Smooth muscle cell (in vitro differentiated cells): ENCODE measurements at regions not wholly inside any gene's neighbourhood (a gene's known extent, or its start where the extent isn't known, plus 50 kb on each side); places are given as distances from the start of the nearest gene placed in this dataset.

Experiments used
- DNase-seq: peaks from one replicate; lab custom pipeline; 2025; ENCODE audit not compliant: unreplicated experiment; lab: John Stamatoyannopoulos, UW
- H2AFZ ChIP-seq: fragments of 200-600 bp; sonication (generic); 2 replicates; pipeline ENCODE4 v1.6.0; 2016; ENCODE audit warnings: antibody characterized with exemption, low read depth, mild to moderate bottlenecking
- H3F3A ChIP-seq: fragments of 200-600 bp; sonication (generic); 2 replicates; pipeline ENCODE4 v1.6.0; 2017; ENCODE audit warnings: antibody characterized with exemption, low read depth
- H3K27ac ChIP-seq: fragments of 200-600 bp; sonication (generic); 2 replicates; pipeline ENCODE4 v1.5.1; 2016; ENCODE audit warnings: low read depth, mild to moderate bottlenecking
- H3K27me3 ChIP-seq: fragments of 200-600 bp; sonication (generic); 2 replicates; pipeline ENCODE4 v1.6.1; 2016; ENCODE audit warnings: low read depth, mild to moderate bottlenecking
- H3K36me3 ChIP-seq: fragments of 200-600 bp; sonication (generic); 2 replicates; pipeline ENCODE4 v1.5.1; 2016; ENCODE audit warnings: low read depth
- H3K4me1 ChIP-seq: fragments of 200-600 bp; sonication (generic); 2 replicates; pipeline ENCODE4 v1.5.1; 2016; ENCODE audit warnings: low read depth
- H3K4me2 ChIP-seq: fragments of 200-600 bp; sonication (generic); 2 replicates; pipeline ENCODE4 v1.6.0; 2016; ENCODE audit warnings: mild to moderate bottlenecking
- H3K4me3 ChIP-seq: fragments of 200-600 bp; sonication (generic); 2 replicates; pipeline ENCODE4 v1.5.1; 2016; ENCODE audit warnings: mild to moderate bottlenecking
- H3K79me2 ChIP-seq: fragments of 200-600 bp; sonication (generic); 2 replicates; pipeline ENCODE4 v1.6.0; 2016; ENCODE audit warnings: low read depth, mild to moderate bottlenecking
- H3K9ac ChIP-seq: fragments of 200-600 bp; sonication (generic); 2 replicates; pipeline ENCODE4 v1.6.0; 2016; ENCODE audit warnings: low read depth
- H3K9me3 ChIP-seq: fragments of 200-600 bp; sonication (generic); replicated peaks from 2 replicates; pipeline ENCODE4 v1.5.1; 2016; ENCODE audit warnings: low read depth
- H4K20me1 ChIP-seq: fragments of 200-600 bp; sonication (generic); 2 replicates; pipeline ENCODE4 v1.6.0; 2016; ENCODE audit warnings: low read depth
- CTCF ChIP-seq: fragments of 200-600 bp; sonication (generic); IDR thresholded peaks from 2 replicates; pipeline ENCODE4 v1.5.1; 2017; ENCODE audit warnings: borderline replicate concordance, mild to moderate bottlenecking, antibody characterized with exemption; ENCODE audit not compliant: insufficient read depth, poor library complexity, severe bottlenecking
- WGBS: methylation state at CpG from one replicate; pipeline ENCODE4 v1.1.7; 2016; ENCODE audit warnings: low lambda C conversion rate; 5-methylcytosine and 5-hydroxymethylcytosine counted together

DNA sequence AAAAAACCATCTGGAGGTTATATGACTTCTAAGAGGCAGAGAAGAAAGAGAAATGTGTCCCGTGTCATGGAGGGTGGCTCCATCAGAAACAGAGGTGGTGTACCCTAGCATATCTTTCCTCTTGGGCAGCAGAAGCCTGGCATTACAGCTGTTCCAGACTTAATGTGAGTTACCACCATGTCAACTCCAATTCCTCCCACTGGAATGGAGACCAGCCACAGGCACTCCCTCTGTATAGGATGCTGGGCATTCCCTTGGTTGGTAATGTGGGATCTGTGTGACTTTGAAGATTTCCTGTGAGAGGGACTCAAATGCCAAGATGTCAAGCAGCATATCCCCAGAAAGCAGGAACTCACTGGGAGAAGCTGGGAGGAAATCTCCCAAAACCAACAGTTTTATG lies 77.1 kb upstream of the COG2 start:
- H3K27me3 ChIP-seq, result peaks cover 24% of the 10 kb centered on the region
- 88% methylated on average over 1 of the region's 1 CpG for WGBS
- no peak for TF ChIP-seq CTCF
- H3K4me2 ChIP-seq, result no peak overlapping the region
- no peak overlapping the region for H2AFZ ChIP-seq
- H3K4me3 ChIP-seq, result no peak overlapping the region
- H3K9me3 ChIP-seq, result no peaks in the 10 kb centered on the region
- no peaks in the 10 kb centered on the region for H4K20me1 ChIP-seq
- no peaks in the 10 kb centered on the region for H3K79me2 ChIP-seq
- no peak for DNase-seq
- no peaks in the 10 kb centered on the region for H3F3A ChIP-seq
- H3K4me1 ChIP-seq, result peaks cover 6% of the 10 kb centered on the region
- no peaks in the 10 kb centered on the region for H3K36me3 ChIP-seq
- no peak overlapping the region for H3K9ac ChIP-seq
- no peak overlapping the region for H3K27ac ChIP-seq

GRCh38 chr1:230563591-230563990 lies 78.7 kb upstream of the COG2 start:
- TF ChIP-seq CTCF, result no peak
- DNase-seq, result no peak

GRCh38 chr1:230561570-230561969 lies 80.7 kb upstream of the COG2 start:
- H3K4me1 ChIP-seq, result peaks cover 6% of the 10 kb centered on the region
- H3K4me3 ChIP-seq, result no peak overlapping the region
- no peak for TF ChIP-seq CTCF
- DNase-seq, result no peak
- no peaks in the 10 kb centered on the region for H3K9me3 ChIP-seq
- H4K20me1 ChIP-seq, result no peaks in the 10 kb centered on the region
- WGBS, result 94% methylated on average over 4 of the region's 4 CpGs
- no peak overlapping the region for H3K27ac ChIP-seq
- no peak overlapping the region for H3K9ac ChIP-seq
- no peaks in the 10 kb centered on the region for H3K36me3 ChIP-seq
- H3K4me2 ChIP-seq, result no peak overlapping the region
- H3F3A ChIP-seq, result no peaks in the 10 kb centered on the region
- H3K79me2 ChIP-seq, result no peaks in the 10 kb centered on the region
- no peak overlapping the region for H2AFZ ChIP-seq
- H3K27me3 ChIP-seq, result peaks cover 26% of the 10 kb centered on the region

More at GRCh38 chr1:230563591-230563990, 78.7 kb upstream of the COG2 start:
- H3K79me2 ChIP-seq, result no peaks in the 10 kb centered on the region
- no peak overlapping the region for H3K4me2 ChIP-seq
- H3F3A ChIP-seq, result no peaks in the 10 kb centered on the region
- WGBS, result 91% methylated on average over 7 of the region's 7 CpGs
- H3K36me3 ChIP-seq, result no peaks in the 10 kb centered on the region
- H3K9ac ChIP-seq, result no peak overlapping the region
- no peak overlapping the region for H3K4me3 ChIP-seq
- H3K4me1 ChIP-seq, result peaks cover 6% of the 10 kb centered on the region
- peaks cover 26% of the 10 kb centered on the region for H3K27me3 ChIP-seq
- H3K27ac ChIP-seq, result no peak overlapping the region
- no peak overlapping the region for H2AFZ ChIP-seq
- H3K9me3 ChIP-seq, result no peaks in the 10 kb centered on the region
- H4K20me1 ChIP-seq, result no peaks in the 10 kb centered on the region

- H4K20me1 ChIP-seq, result no peaks in the 10 kb centered on the region
- no peaks in the 10 kb centered on the region for H3K79me2 ChIP-seq
- H3K36me3 ChIP-seq, result no peaks in the 10 kb centered on the region
- peaks cover 20% of the 10 kb centered on the region for H3K27me3 ChIP-seq
- H3K9me3 ChIP-seq, result no peaks in the 10 kb centered on the region
- no peak overlapping the region for H3K4me3 ChIP-seq
- no peaks in the 10 kb centered on the region for H3F3A ChIP-seq
- DNase-seq, result no peak
- H3K4me1 ChIP-seq, result no peaks in the 10 kb centered on the region
- H3K9ac ChIP-seq, result no peak overlapping the region
- no peak overlapping the region for H3K27ac ChIP-seq
- TF ChIP-seq CTCF, result no peak
- no peak overlapping the region for H3K4me2 ChIP-seq
- no peak overlapping the region for H2AFZ ChIP-seq
- 89% methylated on average over 5 of the region's 5 CpGs for WGBS
These were observed 84.0 kb upstream of the COG2 start for GRCh38 chr1:230558324-230558723.
